ENCODE measurements at regions not wholly inside any gene's neighbourhood (a gene's known extent, or its start where the extent isn't known, plus 50 kb on each side); places are given as distances from the start of the nearest gene placed in this dataset.

DNA sequence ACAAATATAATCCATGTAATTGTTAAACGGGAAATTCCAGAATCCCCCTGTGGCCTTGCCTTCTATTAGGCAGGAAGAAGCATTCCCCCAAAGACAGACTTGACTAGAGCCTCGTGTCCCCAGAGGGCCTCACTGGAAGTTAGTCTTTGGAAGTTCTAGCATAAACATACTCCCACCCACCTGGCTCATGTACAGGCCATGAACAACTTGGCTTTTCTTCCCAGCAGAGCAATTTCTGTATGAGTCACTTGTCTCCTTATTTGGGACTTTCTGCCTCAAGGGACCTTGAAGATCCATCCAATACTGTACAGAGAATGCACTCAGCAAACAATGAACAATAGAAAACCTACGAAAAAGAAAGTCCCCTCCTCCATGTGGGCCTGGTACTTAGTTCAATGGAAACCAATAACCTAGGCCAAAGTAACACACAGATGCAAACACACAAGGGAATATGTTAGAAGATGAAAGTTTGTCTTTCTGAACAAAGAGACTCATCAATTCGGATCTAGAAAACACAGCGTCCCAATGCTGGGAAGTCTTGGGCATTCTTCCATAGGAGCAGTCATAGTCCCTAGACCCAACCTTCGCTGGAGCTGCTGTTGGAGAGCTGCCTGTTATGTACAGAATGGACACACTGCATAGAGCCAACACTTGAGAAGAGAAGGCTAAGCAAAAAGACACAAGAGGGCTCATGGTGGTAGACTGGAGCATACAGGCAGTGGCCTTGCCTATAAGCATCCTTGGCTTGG lies 303.5 kb downstream of the HRH4 start:
- no peaks in the 10 kb centered on the region for H3K4me1 ChIP-seq (ENCODE audit: control insufficient read depth, insufficient read depth, low read length, poor library complexity, severe bottlenecking)
- H3K4me3 ChIP-seq (ENCODE audit: extremely low read depth, insufficient read depth, low read length, poor library complexity, severe bottlenecking): no peak overlapping the region
- no peaks in the 10 kb centered on the region for H3K9me3 ChIP-seq (ENCODE audit: control insufficient read depth, low read length)
- H3K27ac ChIP-seq (ENCODE audit: low read depth, low read length, severe bottlenecking): no peak overlapping the region
- WGBS, 2 experiments (ENCODE audit: insufficient coverage in 2 of 2): 92 to 100% methylated on average over 3 to 4 of the region's 6 CpGs
- H3K36me3 ChIP-seq (ENCODE audit: control insufficient read depth, insufficient read depth, low read length): no peaks in the 10 kb centered on the region

DNA sequence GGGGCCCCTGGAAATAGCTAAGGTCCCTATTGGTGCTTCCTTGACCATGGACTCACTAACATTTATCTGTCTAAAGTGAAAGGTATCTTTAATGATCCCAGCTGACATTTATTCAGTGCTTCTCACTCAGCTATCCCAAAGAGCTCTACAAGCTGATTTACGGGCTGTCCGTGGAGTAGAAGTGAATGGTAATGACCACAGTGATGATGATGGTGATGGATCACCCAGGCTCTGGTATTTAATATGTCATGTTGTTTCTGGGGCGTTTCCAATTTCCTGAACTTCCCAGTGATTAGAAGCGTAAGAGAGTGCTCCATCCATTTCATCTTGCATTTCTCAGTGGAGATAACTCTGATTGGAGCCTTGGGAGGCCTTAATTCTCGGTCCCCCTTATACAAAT lies 304.3 kb downstream of the HRH4 start:
- Histone ChIP-seq H3K4me1 (ENCODE audit: control insufficient read depth, insufficient read depth, low read length, poor library complexity, severe bottlenecking) (no peaks in the 10 kb centered on the region), H3K4me3 (ENCODE audit: extremely low read depth, insufficient read depth, low read length, poor library complexity, severe bottlenecking) (no peak overlapping the region)
- 80 to 94% methylated on average over 2 to 3 of the region's 5 CpGs for WGBS, 2 experiments (ENCODE audit: insufficient coverage in 2 of 2)

DNA sequence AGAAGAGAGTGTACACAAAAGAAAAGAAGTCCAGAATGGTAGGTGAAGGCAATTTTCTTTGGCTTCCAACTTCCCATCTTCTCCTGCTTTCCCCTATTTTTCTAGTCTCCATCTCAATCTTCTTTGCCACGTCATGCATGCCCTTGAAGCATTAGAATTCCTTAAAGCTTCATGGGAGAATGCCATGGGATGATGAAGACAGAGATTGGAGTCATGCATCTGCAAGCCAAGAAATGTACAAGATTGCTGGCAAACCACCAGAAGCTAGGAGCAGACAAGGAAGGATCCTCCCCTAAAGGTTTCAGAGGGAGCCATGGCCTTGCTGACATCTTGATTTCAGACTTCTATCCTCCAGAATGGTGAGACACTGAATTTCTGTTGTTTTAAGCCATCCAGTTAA lies 305.9 kb downstream of the HRH4 start:
- no peak overlapping the region for H3K4me3 ChIP-seq (ENCODE audit: extremely low read depth, insufficient read depth, low read length, poor library complexity, severe bottlenecking)
- H3K4me1 ChIP-seq (ENCODE audit: control insufficient read depth, insufficient read depth, low read length, poor library complexity, severe bottlenecking): no peaks in the 10 kb centered on the region
- 100% methylated on average over 1 of the region's 1 CpG; no CpG with 5 or more reads in 1 of the 2 experiments for WGBS, 2 experiments (ENCODE audit: insufficient coverage in 2 of 2)
- no peaks in the 10 kb centered on the region for H3K9me3 ChIP-seq (ENCODE audit: control insufficient read depth, low read length)
- H3K27ac ChIP-seq (ENCODE audit: low read depth, low read length, severe bottlenecking): no peak overlapping the region
- H3K36me3 ChIP-seq (ENCODE audit: control insufficient read depth, insufficient read depth, low read length): no peaks in the 10 kb centered on the region

More for the DNA sequence above, 304.3 kb downstream of the HRH4 start:
- Histone ChIP-seq H3K36me3 (ENCODE audit: control insufficient read depth, insufficient read depth, low read length) (no peaks in the 10 kb centered on the region), H3K9me3 (ENCODE audit: control insufficient read depth, low read length) (no peaks in the 10 kb centered on the region), H3K27ac (ENCODE audit: low read depth, low read length, severe bottlenecking) (no peak overlapping the region)

DNA sequence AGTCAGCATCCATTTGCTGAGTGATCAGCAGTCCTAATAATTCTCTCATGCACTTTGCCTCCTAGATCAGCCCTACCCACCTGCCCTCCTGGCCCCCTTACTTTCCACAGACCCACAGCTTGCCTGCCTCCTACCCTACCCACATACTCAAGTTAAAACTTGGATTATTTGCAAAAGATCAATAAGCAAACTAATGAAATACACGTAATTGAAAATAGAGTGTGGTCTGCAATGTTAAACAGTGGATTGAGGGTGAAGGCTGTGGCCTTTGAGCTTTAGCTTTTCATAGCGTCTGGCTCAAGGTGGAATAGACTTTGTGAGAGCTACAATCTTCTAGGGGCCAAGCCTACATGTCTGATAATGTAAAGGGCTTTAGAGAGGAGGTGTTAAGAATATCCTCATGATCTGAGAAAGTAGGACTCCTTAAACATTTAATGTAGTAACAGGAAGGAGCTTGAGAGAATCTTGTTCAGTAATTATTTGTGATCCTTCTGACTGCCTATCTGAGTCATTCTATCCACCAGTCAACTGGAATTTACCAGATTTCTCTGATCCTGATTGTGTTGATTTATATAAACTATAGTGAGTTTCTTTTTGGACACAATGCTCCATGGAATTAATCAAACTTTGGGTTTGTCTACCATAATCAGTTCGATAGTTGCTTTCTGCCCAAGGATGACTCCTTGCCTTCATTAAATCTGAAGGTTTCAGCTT lies 310.0 kb downstream of the HRH4 start:
- WGBS, 2 experiments (ENCODE audit: insufficient coverage in 2 of 2): 90 to 100% methylated on average over 2 to 3 of the region's 3 CpGs
- Histone ChIP-seq H3K4me1 (ENCODE audit: control insufficient read depth, insufficient read depth, low read length, poor library complexity, severe bottlenecking) (no peaks in the 10 kb centered on the region), H3K27ac (ENCODE audit: low read depth, low read length, severe bottlenecking) (no peak overlapping the region)

DNA sequence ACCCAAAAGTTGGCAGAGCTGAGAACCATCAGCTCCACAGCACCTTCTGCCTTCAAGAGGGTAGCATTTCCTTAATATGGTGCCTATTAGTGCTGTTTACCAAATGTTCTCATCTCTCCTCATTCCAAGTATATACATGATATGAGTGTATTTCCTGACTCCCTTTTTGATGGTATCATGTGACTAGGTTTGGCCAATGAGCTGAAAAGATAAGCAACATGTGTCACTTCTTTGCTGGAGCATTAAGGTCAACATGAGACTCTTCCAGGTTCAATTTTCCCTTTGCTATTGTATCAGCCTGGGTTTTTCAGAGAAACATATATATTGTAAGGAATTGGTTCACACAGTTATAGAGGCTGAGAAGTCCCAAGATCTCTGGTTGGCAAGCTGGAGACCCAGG lies 310.9 kb downstream of the HRH4 start:
- H3K36me3 ChIP-seq (ENCODE audit: control insufficient read depth, insufficient read depth, low read length): no peaks in the 10 kb centered on the region

More for the DNA sequence above, 310.0 kb downstream of the HRH4 start:
- H3K9me3 ChIP-seq (ENCODE audit: control insufficient read depth, low read length): no peaks in the 10 kb centered on the region
- no peaks in the 10 kb centered on the region for H3K36me3 ChIP-seq (ENCODE audit: control insufficient read depth, insufficient read depth, low read length)
- no peak overlapping the region for H3K4me3 ChIP-seq (ENCODE audit: extremely low read depth, insufficient read depth, low read length, poor library complexity, severe bottlenecking)

DNA sequence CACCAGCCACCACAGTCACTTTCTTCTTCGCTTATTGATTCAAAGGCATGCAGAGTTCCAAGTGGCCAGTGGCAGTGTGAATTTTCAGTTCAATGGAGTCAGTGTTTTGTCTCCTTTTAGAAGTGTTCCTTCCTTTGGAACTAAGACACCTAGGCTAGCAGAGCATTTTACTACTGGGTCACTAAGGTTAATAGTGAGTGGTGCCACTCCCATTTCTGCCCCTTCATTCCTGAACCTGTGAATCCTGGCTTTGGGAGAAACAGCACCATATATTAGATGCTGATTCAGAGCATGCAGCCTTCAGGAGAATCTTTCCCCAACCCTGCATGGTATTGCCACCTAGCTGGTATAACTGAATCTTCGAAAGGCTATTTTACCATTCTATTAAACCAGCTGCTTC lies 312.7 kb downstream of the HRH4 start:
- H3K36me3 ChIP-seq (ENCODE audit: control insufficient read depth, insufficient read depth, low read length): no peaks in the 10 kb centered on the region
- no peaks in the 10 kb centered on the region for H3K9me3 ChIP-seq (ENCODE audit: control insufficient read depth, low read length)
- WGBS, 2 experiments (ENCODE audit: insufficient coverage in 2 of 2): 100% methylated on average over 1 of the region's 2 CpGs; no CpG with 5 or more reads in 1 of the 2 experiments

More for the DNA sequence above, 310.9 kb downstream of the HRH4 start:
- H3K27ac ChIP-seq (ENCODE audit: low read depth, low read length, severe bottlenecking): no peak overlapping the region
- H3K4me1 ChIP-seq (ENCODE audit: control insufficient read depth, insufficient read depth, low read length, poor library complexity, severe bottlenecking): no peaks in the 10 kb centered on the region
- no peaks in the 10 kb centered on the region for H3K9me3 ChIP-seq (ENCODE audit: control insufficient read depth, low read length)
- no peak overlapping the region for H3K4me3 ChIP-seq (ENCODE audit: extremely low read depth, insufficient read depth, low read length, poor library complexity, severe bottlenecking)

DNA sequence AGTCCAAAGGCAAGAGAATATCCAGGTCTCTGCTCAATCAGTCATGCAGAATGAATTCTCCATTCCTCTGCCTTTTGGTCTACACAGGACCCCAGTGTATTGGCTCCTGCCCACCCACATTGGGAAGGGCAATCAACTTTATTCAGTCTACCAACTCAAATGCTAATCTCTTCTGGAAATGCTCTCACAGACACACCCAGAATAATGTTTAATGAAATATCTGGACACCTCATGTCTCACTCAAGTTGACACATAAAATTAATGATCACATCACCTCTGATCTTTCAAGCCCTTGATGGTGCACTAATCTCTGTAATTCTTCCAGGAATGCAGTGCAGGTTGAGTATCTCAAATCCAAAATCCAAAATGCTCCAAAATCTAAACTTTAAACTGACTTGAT lies 315.6 kb downstream of the HRH4 start:
- Histone ChIP-seq H3K9me3 (ENCODE audit: control insufficient read depth, low read length) (no peaks in the 10 kb centered on the region), H3K36me3 (ENCODE audit: control insufficient read depth, insufficient read depth, low read length) (no peaks in the 10 kb centered on the region), H3K27ac (ENCODE audit: low read depth, low read length, severe bottlenecking) (no peak overlapping the region), H3K4me1 (ENCODE audit: control insufficient read depth, insufficient read depth, low read length, poor library complexity, severe bottlenecking) (no peaks in the 10 kb centered on the region), H3K4me3 (ENCODE audit: extremely low read depth, insufficient read depth, low read length, poor library complexity, severe bottlenecking) (no peak overlapping the region)

More for the DNA sequence above, 312.7 kb downstream of the HRH4 start:
- Histone ChIP-seq H3K27ac (ENCODE audit: low read depth, low read length, severe bottlenecking) (no peak overlapping the region), H3K4me1 (ENCODE audit: control insufficient read depth, insufficient read depth, low read length, poor library complexity, severe bottlenecking) (no peaks in the 10 kb centered on the region), H3K4me3 (ENCODE audit: extremely low read depth, insufficient read depth, low read length, poor library complexity, severe bottlenecking) (no peak overlapping the region)

DNA sequence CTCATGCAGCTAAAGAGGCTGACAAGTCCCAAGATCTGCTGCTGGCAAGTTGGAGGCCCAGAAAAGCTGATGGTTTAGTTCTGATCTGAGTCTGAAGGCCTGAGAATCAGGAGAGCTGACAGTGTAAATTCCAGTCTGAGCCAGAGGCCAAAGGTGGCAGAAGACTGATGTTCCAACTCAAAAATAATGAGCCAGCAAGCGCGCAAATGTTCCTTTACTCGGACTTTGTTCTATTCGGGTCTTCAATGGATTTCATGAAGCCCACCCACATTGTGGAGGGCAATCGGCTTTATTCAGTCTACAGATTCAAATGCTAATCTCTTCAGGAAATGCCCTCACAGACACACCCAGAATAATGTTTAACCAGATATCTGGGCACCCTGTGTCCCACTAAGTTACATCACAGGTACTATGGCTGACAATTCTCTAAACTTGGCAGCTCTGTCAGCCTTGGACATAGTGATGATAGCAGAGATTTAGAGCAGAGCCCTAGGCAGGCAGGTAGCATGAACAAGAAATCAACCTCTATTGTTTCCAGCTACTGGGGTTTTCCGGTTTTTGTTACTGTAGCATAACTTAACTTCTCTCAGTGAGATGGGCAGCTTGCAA lies 318.5 kb downstream of the HRH4 start:
- H3K4me3 ChIP-seq (ENCODE audit: extremely low read depth, insufficient read depth, low read length, poor library complexity, severe bottlenecking): no peak overlapping the region
- 83 to 92% methylated on average over 5 of the region's 6 CpGs for WGBS, 2 experiments (ENCODE audit: insufficient coverage in 2 of 2)

DNA sequence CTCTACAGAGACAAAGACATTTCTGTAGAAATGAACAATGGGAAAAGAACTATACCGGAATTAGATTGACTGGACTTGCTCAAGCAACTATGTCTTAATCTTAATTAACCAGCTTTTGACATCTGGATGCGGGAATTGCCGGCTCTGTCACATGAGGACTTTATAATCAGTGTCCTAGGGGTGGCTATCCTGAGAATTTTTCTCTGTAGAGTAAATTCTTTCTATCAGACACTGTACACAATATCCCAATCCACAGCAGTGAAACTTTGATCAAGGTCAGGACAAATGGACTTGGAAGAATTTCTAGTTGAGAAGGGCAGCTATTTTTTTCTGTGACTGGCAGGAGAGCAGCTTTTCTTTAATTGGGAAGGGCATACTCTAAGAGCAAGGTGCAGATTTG lies 322.1 kb downstream of the HRH4 start:
- H3K4me3 ChIP-seq (ENCODE audit: extremely low read depth, insufficient read depth, low read length, poor library complexity, severe bottlenecking): no peak overlapping the region
- no peaks in the 10 kb centered on the region for H3K9me3 ChIP-seq (ENCODE audit: control insufficient read depth, low read length)
- H3K36me3 ChIP-seq (ENCODE audit: control insufficient read depth, insufficient read depth, low read length): no peaks in the 10 kb centered on the region
- H3K27ac ChIP-seq (ENCODE audit: low read depth, low read length, severe bottlenecking): no peak overlapping the region
- no peaks in the 10 kb centered on the region for H3K4me1 ChIP-seq (ENCODE audit: control insufficient read depth, insufficient read depth, low read length, poor library complexity, severe bottlenecking)
- 86 to 97% methylated on average over 1 to 3 of the region's 3 CpGs for WGBS, 2 experiments (ENCODE audit: insufficient coverage in 2 of 2)

More for the DNA sequence above, 318.5 kb downstream of the HRH4 start:
- no peaks in the 10 kb centered on the region for H3K36me3 ChIP-seq (ENCODE audit: control insufficient read depth, insufficient read depth, low read length)
- no peaks in the 10 kb centered on the region for H3K4me1 ChIP-seq (ENCODE audit: control insufficient read depth, insufficient read depth, low read length, poor library complexity, severe bottlenecking)
- no peaks in the 10 kb centered on the region for H3K9me3 ChIP-seq (ENCODE audit: control insufficient read depth, low read length)
- H3K27ac ChIP-seq (ENCODE audit: low read depth, low read length, severe bottlenecking): no peak overlapping the region

DNA sequence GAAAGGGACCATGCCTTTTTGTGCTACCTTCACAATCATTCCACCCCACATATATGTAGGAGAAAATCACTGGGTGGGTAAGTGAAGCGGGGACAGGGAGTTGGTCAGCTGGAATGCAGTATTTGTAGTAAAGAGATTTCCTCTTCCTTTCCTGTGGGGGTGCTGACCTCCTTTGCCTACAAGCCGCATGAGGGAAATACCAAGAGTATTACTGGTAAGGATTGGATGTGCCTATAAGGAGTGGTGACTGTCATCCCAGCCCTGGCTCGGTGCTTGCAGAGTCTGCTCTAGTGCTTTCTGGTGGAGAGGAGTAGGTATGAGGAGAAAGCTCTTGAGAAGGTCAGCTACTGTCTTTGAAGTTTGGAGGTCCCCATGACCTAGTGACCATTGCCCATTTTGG lies 324.6 kb downstream of the HRH4 start:
- 80% methylated on average over 1 of the region's 3 CpGs; no CpG with 5 or more reads in 1 of the 2 experiments for WGBS, 2 experiments (ENCODE audit: insufficient coverage in 2 of 2)
- no peak overlapping the region for H3K4me3 ChIP-seq (ENCODE audit: extremely low read depth, insufficient read depth, low read length, poor library complexity, severe bottlenecking)
- H3K4me1 ChIP-seq (ENCODE audit: control insufficient read depth, insufficient read depth, low read length, poor library complexity, severe bottlenecking): no peaks in the 10 kb centered on the region
- H3K36me3 ChIP-seq (ENCODE audit: control insufficient read depth, insufficient read depth, low read length): no peaks in the 10 kb centered on the region
- H3K9me3 ChIP-seq (ENCODE audit: control insufficient read depth, low read length): no peaks in the 10 kb centered on the region
- H3K27ac ChIP-seq (ENCODE audit: low read depth, low read length, severe bottlenecking): no peak overlapping the region

DNA sequence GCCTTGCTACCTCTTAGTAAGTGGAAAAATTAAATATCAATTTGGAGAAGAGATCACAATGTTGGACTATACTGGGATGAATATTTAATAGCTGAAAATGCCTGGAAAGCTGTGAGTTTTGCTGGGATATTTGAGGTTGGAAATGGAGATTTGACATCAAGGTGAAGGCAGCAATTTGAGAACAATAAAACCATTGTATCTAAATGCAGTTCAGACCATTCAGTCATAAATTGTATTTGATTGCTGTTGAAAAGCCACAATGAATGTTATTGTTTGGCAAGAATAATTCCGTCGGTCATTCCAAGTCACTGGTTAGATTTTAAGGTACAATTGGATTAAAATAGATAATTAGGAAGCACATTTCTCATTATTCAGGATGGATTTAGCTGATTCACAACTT lies 325.6 kb downstream of the HRH4 start:
- WGBS, 2 experiments (ENCODE audit: insufficient coverage in 2 of 2): 100% methylated on average over 2 of the region's 2 CpGs; no CpG with 5 or more reads in 1 of the 2 experiments
- no peaks in the 10 kb centered on the region for H3K4me1 ChIP-seq (ENCODE audit: control insufficient read depth, insufficient read depth, low read length, poor library complexity, severe bottlenecking)
- H3K4me3 ChIP-seq (ENCODE audit: extremely low read depth, insufficient read depth, low read length, poor library complexity, severe bottlenecking): no peak overlapping the region
- no peaks in the 10 kb centered on the region for H3K36me3 ChIP-seq (ENCODE audit: control insufficient read depth, insufficient read depth, low read length)
- H3K9me3 ChIP-seq (ENCODE audit: control insufficient read depth, low read length): no peaks in the 10 kb centered on the region
- H3K27ac ChIP-seq (ENCODE audit: low read depth, low read length, severe bottlenecking): no peak overlapping the region
